HUES64 (cell line): ENCODE measurements at regions not wholly inside any gene's neighbourhood (a gene's known extent, or its start where the extent isn't known, plus 50 kb on each side); places are given as distances from the start of the nearest gene placed in this dataset.
"Not testable (repeated sequence)": the region's sequence is repeated elsewhere in the genome, so short reads cannot be mapped to it uniquely, and the experiment has no call there.

Source experiments
- H3K27ac ChIP-seq: 2 replicates; pipeline ENCODE4 v1.7.0; 2013; ENCODE audit warnings: low read depth, low read length, inconsistent platforms
- H3K27me3 ChIP-seq: 2 replicates; pipeline ENCODE4 v1.6.1; 2013; ENCODE audit warnings: mild to moderate bottlenecking, low read length; ENCODE audit not compliant: insufficient read depth
- H3K36me3 ChIP-seq: 2 replicates; pipeline ENCODE4 v1.6.1; 2013; ENCODE audit warnings: mild to moderate bottlenecking, low read length; ENCODE audit not compliant: insufficient read depth
- H3K4me1 ChIP-seq: 2 replicates; pipeline ENCODE4 v1.6.1; 2013; ENCODE audit warnings: mild to moderate bottlenecking, low read length, moderate library complexity; ENCODE audit not compliant: insufficient read depth
- H3K4me3 ChIP-seq: 2 replicates; pipeline ENCODE4 v1.5.1; 2013; ENCODE audit warnings: mild to moderate bottlenecking, low read length, moderate library complexity
- H3K9ac ChIP-seq: 2 replicates; pipeline ENCODE4 v1.6.1; 2013; ENCODE audit warnings: mild to moderate bottlenecking, low read depth, low read length
- H3K9me3 ChIP-seq: 2 replicates; pipeline ENCODE4 v1.6.1; 2013; ENCODE audit warnings: low read depth, low read length; ENCODE audit not compliant: insufficient read depth
- WGBS: fragments of 150-250, 120-280 bp; methylation state at CpG from one replicate; pipeline ENCODE4 v1.1.7; 2013; ENCODE audit warnings: missing lambda C conversion rate; 5-methylcytosine and 5-hydroxymethylcytosine counted together

- H3K27ac ChIP-seq, result no peak overlapping the region
- 86% methylated on average over 3 of the region's 3 CpGs for WGBS
- no peak overlapping the region for H3K9ac ChIP-seq
- no peaks in the 10 kb centered on the region for H3K36me3 ChIP-seq
- 0 out of 2 replicates have a peak, but pooled peaks cover 3% of the 10 kb centered on the region for H3K9me3 ChIP-seq
- no peak overlapping the region for H3K4me3 ChIP-seq
- peaks cover 8% of the 10 kb centered on the region; the same call in 1 of the 2 replicates for H3K4me1 ChIP-seq
- no peaks in the 10 kb centered on the region for H3K27me3 ChIP-seq
Observed at GRCh38 chr7:98728555-98728954, 111.5 kb downstream of the NPTX2 start.

GRCh38 chr7:98729121-98729520 lies 112.0 kb downstream of the NPTX2 start:
- Histone ChIP-seq H3K27me3 (no peaks in the 10 kb centered on the region), H3K9ac (no peak overlapping the region), H3K4me3 (no peak overlapping the region), H3K27ac (no peak overlapping the region), H3K36me3 (no peaks in the 10 kb centered on the region), H3K9me3 (0 out of 2 replicates have a peak, but pooled peaks cover 3% of the 10 kb centered on the region), H3K4me1 (peaks cover 8% of the 10 kb centered on the region; the same call in 1 of the 2 replicates)
- WGBS, result 62% methylated on average over 7 of the region's 7 CpGs

GRCh38 chr7:98730326-98730725 lies 113.2 kb downstream of the NPTX2 start:
- 0 out of 2 replicates have a peak, but pooled peaks cover 3% of the 10 kb centered on the region for H3K9me3 ChIP-seq
- H3K4me3 ChIP-seq, result no peak overlapping the region
- H3K27me3 ChIP-seq, result no peaks in the 10 kb centered on the region
- peaks cover 8% of the 10 kb centered on the region; the same call in 1 of the 2 replicates for H3K4me1 ChIP-seq
- WGBS, result 50% methylated on average over 4 of the region's 4 CpGs
- H3K9ac ChIP-seq, result no peak overlapping the region
- no peak overlapping the region; the same call in 1 of the 2 replicates for H3K27ac ChIP-seq
- no peaks in the 10 kb centered on the region for H3K36me3 ChIP-seq

- Histone ChIP-seq H3K4me3 (no peak overlapping the region), H3K4me1 (peaks cover 8% of the 10 kb centered on the region; the same call in 1 of the 2 replicates), H3K9ac (no peak overlapping the region), H3K27ac (no peak overlapping the region), H3K9me3 (0 out of 2 replicates have a peak, but pooled peaks cover 3% of the 10 kb centered on the region), H3K36me3 (no peaks in the 10 kb centered on the region), H3K27me3 (no peaks in the 10 kb centered on the region)
- WGBS, result 95% methylated on average over 7 of the region's 7 CpGs
Observed at GRCh38 chr7:98731651-98732050, 114.6 kb downstream of the NPTX2 start.

- peaks cover 8% of the 10 kb centered on the region; the same call in 1 of the 2 replicates for H3K4me1 ChIP-seq
- WGBS, result 81% methylated on average over 2 of the region's 2 CpGs
- 0 out of 2 replicates have a peak, but pooled peaks cover 3% of the 10 kb centered on the region for H3K9me3 ChIP-seq
Observed at GRCh38 chr7:98733036-98733435, 116.0 kb downstream of the NPTX2 start.

GRCh38 chr7:98735801-98736200 lies 118.7 kb downstream of the NPTX2 start:
- Histone ChIP-seq H3K4me3 (no peak overlapping the region), H3K4me1 (no peaks in the 10 kb centered on the region), H3K9ac (no peak overlapping the region), H3K9me3 (0 out of 2 replicates have a peak, but pooled peaks cover 3% of the 10 kb centered on the region), H3K27me3 (no peaks in the 10 kb centered on the region), H3K27ac (no peak overlapping the region), H3K36me3 (no peaks in the 10 kb centered on the region)
- WGBS, result 91% methylated on average over 14 of the region's 14 CpGs

More at GRCh38 chr7:98733036-98733435, 116.0 kb downstream of the NPTX2 start:
- Histone ChIP-seq H3K27me3 (no peaks in the 10 kb centered on the region), H3K4me3 (no peak overlapping the region), H3K36me3 (no peaks in the 10 kb centered on the region), H3K9ac (no peak overlapping the region), H3K27ac (no peak overlapping the region)

- not testable (repeated sequence) for H3K36me3 ChIP-seq, H3K27ac ChIP-seq, H3K4me3 ChIP-seq, H3K27me3 ChIP-seq, H3K9ac ChIP-seq, H3K9me3 ChIP-seq, H3K4me1 ChIP-seq
- 98% methylated on average over 9 of the region's 9 CpGs for WGBS
Observed at GRCh38 chr7:98736461-98736860, 119.4 kb downstream of the NPTX2 start.

- H3K4me3 ChIP-seq, result no peak overlapping the region
- H3K4me1 ChIP-seq, result no peaks in the 10 kb centered on the region
- no peaks in the 10 kb centered on the region for H3K27me3 ChIP-seq
- no peaks in the 10 kb centered on the region for H3K36me3 ChIP-seq
- H3K27ac ChIP-seq, result no peak overlapping the region
- no peak overlapping the region for H3K9ac ChIP-seq
- H3K9me3 ChIP-seq, result 0 out of 2 replicates have a peak, but pooled peaks cover 3% of the 10 kb centered on the region
- WGBS, result 84% methylated on average over 7 of the region's 8 CpGs
Observed at GRCh38 chr7:98737176-98737575, 120.1 kb downstream of the NPTX2 start.

GRCh38 chr7:98740643-98741042 lies 123.6 kb downstream of the NPTX2 start:
- Histone ChIP-seq H3K36me3 (no peaks in the 10 kb centered on the region), H3K27me3 (no peaks in the 10 kb centered on the region), H3K9ac (no peak overlapping the region), H3K9me3 (no peaks in the 10 kb centered on the region), H3K4me1 (no peaks in the 10 kb centered on the region), H3K4me3 (no peak overlapping the region), H3K27ac (no peak overlapping the region)
- WGBS, result 88% methylated on average over 2 of the region's 3 CpGs

- Histone ChIP-seq H3K9me3 (no peaks in the 10 kb centered on the region), H3K9ac (no peak overlapping the region), H3K27me3 (no peaks in the 10 kb centered on the region), H3K36me3 (no peaks in the 10 kb centered on the region), H3K4me3 (no peak overlapping the region), H3K27ac (no peak overlapping the region), H3K4me1 (no peaks in the 10 kb centered on the region)
- WGBS, result 22% methylated on average over 4 of the region's 5 CpGs
Observed at GRCh38 chr7:98745722-98746318, 124.0 kb downstream of the TMEM130 start.

- Histone ChIP-seq H3K4me1 (no peaks in the 10 kb centered on the region), H3K9me3 (no peaks in the 10 kb centered on the region), H3K27me3 (no peaks in the 10 kb centered on the region), H3K4me3 (no peak overlapping the region), H3K36me3 (no peaks in the 10 kb centered on the region), H3K27ac (no peak overlapping the region), H3K9ac (no peak overlapping the region)
- WGBS, result 43% methylated on average over 1 of the region's 1 CpG
Observed at GRCh38 chr7:98748090-98748489, 121.7 kb downstream of the TMEM130 start.
